Activated naive CD4-positive, alpha-beta T cell treated with anti-CD3 and anti-CD28 coated beads, Interleukin-2, amount 50 U/mL, for 24 hours (primary cell): ENCODE measurements at regions not wholly inside any gene's neighbourhood (a gene's known extent, or its start where the extent isn't known, plus 50 kb on each side); places are given as distances from the start of the nearest gene placed in this dataset.

Experiments
- H3K27ac Mint-ChIP-seq: one replicate; pipeline ENCODE4 v1.8.0; 2021; ENCODE audit warnings: mild to moderate bottlenecking, mixed read lengths
- H3K27me3 Mint-ChIP-seq: one replicate; pipeline ENCODE4 v1.8.0; 2021; ENCODE audit warnings: mixed read lengths
- H3K36me3 Mint-ChIP-seq: one replicate; pipeline ENCODE4 v1.8.0; 2021; ENCODE audit warnings: mixed read lengths
- H3K4me1 Mint-ChIP-seq: one replicate; pipeline ENCODE4 v1.8.0; 2021; ENCODE audit warnings: mixed read lengths
- H3K4me3 Mint-ChIP-seq: one replicate; pipeline ENCODE4 v1.8.0; 2021; ENCODE audit warnings: mild to moderate bottlenecking, mixed read lengths
- H3K9me3 Mint-ChIP-seq: one replicate; pipeline ENCODE4 v1.8.0; 2021; ENCODE audit warnings: mixed read lengths

DNA sequence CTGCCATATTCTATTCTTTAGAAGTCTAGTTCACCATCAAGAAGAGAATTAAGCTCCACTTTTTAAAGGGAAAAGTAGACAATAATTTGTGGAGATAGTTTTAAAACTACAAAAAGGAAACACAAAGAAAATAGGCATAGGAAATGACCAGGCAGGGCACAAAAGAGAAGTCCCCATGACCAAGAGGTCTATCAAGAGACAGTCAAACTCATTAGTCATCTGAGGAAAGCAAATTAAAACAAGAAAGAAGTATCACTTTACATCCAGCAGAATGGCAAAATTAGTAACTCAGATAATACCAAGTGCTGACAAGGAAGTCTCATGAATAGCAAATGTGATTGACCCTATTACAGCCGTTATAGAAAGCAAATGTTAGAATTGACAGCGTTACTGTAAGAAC is 243.7 kb upstream of the SNX7 start:
- H3K4me1 Mint-ChIP-seq, result no peaks in the 10 kb centered on the region
- H3K4me3 Mint-ChIP-seq, result no peak overlapping the region
- no peaks in the 10 kb centered on the region for H3K27me3 Mint-ChIP-seq
- H3K9me3 Mint-ChIP-seq, result no peaks in the 10 kb centered on the region
- H3K36me3 Mint-ChIP-seq, result no peaks in the 10 kb centered on the region
- H3K27ac Mint-ChIP-seq, result no peak overlapping the region

DNA sequence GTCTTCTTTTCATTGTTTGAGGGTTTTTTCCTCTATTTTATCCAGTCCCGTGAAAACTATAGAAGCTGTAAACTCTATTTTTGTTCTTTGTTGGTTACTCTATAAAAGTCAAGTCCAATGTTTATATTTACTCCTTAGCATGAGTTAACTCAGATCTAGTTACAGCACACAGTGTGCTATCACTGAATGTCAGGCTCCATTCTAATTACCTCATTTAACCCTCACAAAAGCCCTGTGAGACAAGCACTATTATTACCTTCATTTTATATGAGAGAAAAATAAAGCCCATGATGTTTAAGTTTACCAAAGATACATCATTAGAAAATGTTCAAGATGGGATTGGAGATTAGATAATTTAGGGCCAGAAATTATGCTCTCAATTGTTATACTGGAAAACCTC is 251.4 kb upstream of the SNX7 start:
- Mint-ChIP-seq H3K4me3 (no peak overlapping the region), H3K27ac (no peak overlapping the region), H3K4me1 (no peaks in the 10 kb centered on the region), H3K9me3 (no peaks in the 10 kb centered on the region), H3K27me3 (no peaks in the 10 kb centered on the region), H3K36me3 (no peaks in the 10 kb centered on the region)

DNA sequence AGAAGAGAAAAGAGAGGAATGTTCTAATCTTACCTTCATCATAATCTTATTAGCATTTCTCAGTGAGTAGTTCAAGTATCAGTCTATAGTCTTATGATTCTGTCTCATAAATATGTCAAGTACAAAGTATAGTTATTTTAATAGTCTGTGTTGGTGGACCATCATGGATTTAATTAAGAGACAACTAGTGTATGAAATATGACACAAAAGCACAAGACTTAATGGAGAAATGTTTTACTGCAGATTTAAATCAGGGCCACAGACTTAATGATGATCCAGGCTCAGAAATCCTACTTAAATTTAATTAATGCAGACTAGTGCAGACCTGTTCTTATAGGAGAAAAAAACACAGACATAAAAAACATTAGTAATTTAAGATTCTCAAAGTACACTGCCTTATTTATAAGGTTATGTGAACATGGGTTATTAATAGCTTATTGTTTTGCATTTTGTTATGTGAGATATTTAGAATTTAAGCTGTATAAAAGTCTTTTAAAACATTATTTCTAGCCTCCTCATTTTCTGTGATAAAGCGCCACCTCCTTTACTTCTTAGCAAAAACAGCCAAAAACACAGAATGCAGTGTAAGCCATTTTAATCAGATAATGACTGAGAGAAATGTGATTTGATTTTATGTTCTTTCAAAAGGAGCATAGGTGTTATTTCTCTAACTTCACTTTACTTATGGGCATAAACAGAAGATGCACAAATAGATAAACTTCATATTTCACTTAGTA is 255.0 kb upstream of the SNX7 start:
- H3K9me3 Mint-ChIP-seq, result no peaks in the 10 kb centered on the region
- H3K4me3 Mint-ChIP-seq, result no peak overlapping the region
- H3K36me3 Mint-ChIP-seq, result no peaks in the 10 kb centered on the region
- H3K27ac Mint-ChIP-seq, result no peak overlapping the region
- no peaks in the 10 kb centered on the region for H3K4me1 Mint-ChIP-seq
- no peaks in the 10 kb centered on the region for H3K27me3 Mint-ChIP-seq

GRCh38 chr1:98405581-98406074 is 255.9 kb upstream of the SNX7 start:
- H3K9me3 Mint-ChIP-seq, result no peaks in the 10 kb centered on the region
- H3K27ac Mint-ChIP-seq, result no peak overlapping the region
- no peaks in the 10 kb centered on the region for H3K27me3 Mint-ChIP-seq
- H3K4me3 Mint-ChIP-seq, result no peak overlapping the region
- no peaks in the 10 kb centered on the region for H3K4me1 Mint-ChIP-seq
- no peaks in the 10 kb centered on the region for H3K36me3 Mint-ChIP-seq

DNA sequence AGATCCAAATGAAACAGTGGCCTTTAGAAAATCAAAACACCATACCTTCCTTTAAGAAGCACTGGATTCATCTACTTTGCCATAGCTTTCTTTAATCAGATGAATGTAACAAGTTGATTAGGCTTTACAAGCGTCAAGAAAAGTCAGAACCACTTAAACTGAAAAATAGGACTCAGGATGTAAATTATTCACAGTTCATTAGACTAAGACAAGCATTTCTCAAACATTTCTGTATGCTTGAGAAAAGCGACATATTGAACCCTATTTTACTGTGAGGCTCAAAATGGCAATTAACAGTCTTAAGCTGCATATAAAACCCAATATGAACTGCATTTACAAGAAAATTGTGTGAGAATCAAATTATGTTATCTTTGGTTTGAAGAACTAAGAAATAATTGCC is 256.7 kb upstream of the SNX7 start:
- Mint-ChIP-seq H3K4me1 (no peaks in the 10 kb centered on the region), H3K27me3 (no peaks in the 10 kb centered on the region), H3K9me3 (no peaks in the 10 kb centered on the region), H3K36me3 (no peaks in the 10 kb centered on the region), H3K27ac (no peak overlapping the region), H3K4me3 (no peak overlapping the region)

- Mint-ChIP-seq H3K36me3 (no peaks in the 10 kb centered on the region), H3K9me3 (no peaks in the 10 kb centered on the region), H3K4me1 (no peaks in the 10 kb centered on the region), H3K27ac (no peak overlapping the region), H3K27me3 (no peaks in the 10 kb centered on the region), H3K4me3 (no peak overlapping the region)
Observed at GRCh38 chr1:98403963-98404480, 257.5 kb upstream of the SNX7 start.

GRCh38 chr1:98402860-98403259 is 258.7 kb upstream of the SNX7 start:
- H3K9me3 Mint-ChIP-seq, result no peaks in the 10 kb centered on the region
- no peak overlapping the region for H3K4me3 Mint-ChIP-seq
- H3K27me3 Mint-ChIP-seq, result no peaks in the 10 kb centered on the region
- H3K36me3 Mint-ChIP-seq, result no peaks in the 10 kb centered on the region
- no peak overlapping the region for H3K27ac Mint-ChIP-seq
- H3K4me1 Mint-ChIP-seq, result no peaks in the 10 kb centered on the region

DNA sequence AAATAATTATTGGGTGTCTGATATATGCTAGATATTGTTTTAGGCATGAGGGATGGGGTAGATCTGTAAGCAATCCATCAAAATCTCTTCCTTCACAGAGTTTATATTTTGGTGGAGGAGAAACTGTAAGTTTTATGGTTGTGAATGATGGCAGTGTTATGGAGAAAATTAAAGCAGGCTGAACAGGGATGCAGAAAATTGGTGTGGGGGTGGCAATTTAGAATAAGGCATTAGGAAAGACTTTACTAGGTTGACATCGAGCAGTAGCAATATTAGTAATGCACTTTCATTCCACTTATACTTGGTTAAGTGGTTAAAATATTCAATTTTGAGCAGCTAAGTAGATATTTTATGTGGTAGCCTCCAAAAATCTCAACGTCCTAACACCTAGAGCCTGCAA is 261.1 kb upstream of the SNX7 start:
- H3K27me3 Mint-ChIP-seq, result no peaks in the 10 kb centered on the region
- no peaks in the 10 kb centered on the region for H3K9me3 Mint-ChIP-seq
- no peak overlapping the region for H3K4me3 Mint-ChIP-seq
- H3K4me1 Mint-ChIP-seq, result no peaks in the 10 kb centered on the region
- H3K36me3 Mint-ChIP-seq, result no peaks in the 10 kb centered on the region
- H3K27ac Mint-ChIP-seq, result no peak overlapping the region

DNA sequence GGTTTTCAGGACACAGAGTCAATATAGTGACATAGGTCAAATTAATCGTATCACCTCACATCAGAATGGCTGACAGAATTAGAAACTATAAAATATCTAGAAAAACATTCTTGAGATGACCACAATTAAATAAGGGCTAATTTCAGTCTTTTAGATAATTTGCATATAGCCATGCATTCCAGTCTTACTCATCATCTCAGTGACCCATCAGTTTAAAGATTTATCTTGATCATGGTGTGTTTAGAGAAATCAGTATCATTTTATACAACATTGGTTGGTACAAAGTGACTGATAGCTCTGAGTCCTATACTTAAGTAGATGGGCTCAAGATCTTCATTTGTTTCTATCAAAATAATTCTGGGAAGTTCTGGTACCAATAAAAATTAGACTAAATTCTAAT is 262.3 kb upstream of the SNX7 start:
- H3K27me3 Mint-ChIP-seq, result no peaks in the 10 kb centered on the region
- no peaks in the 10 kb centered on the region for H3K4me1 Mint-ChIP-seq
- H3K36me3 Mint-ChIP-seq, result no peaks in the 10 kb centered on the region
- H3K27ac Mint-ChIP-seq, result no peak overlapping the region
- no peak overlapping the region for H3K4me3 Mint-ChIP-seq
- no peaks in the 10 kb centered on the region for H3K9me3 Mint-ChIP-seq

- Mint-ChIP-seq H3K4me1 (no peaks in the 10 kb centered on the region), H3K27me3 (no peaks in the 10 kb centered on the region), H3K36me3 (no peaks in the 10 kb centered on the region), H3K27ac (no peak overlapping the region), H3K4me3 (no peak overlapping the region), H3K9me3 (no peaks in the 10 kb centered on the region)
Observed at GRCh38 chr1:98398649-98399048, 262.9 kb upstream of the SNX7 start.

DNA sequence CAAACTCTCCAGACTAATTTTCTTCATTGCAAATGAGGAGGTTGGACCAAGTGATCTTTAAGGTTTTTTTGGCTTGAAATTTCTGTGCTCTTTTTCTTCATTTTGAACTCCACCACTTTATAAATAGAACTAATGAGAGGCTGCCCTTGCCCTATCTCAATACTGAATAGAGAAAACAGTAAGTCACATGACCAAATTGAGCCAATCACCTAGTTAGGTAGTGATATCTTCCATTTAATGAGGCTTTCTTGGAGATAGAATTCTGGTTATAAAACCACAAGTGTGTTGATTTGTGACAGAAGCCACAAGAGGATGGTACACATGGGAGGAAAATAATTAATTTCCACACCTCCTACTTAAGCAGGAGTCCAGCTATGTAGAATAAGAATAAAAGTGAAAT is 263.4 kb upstream of the SNX7 start:
- H3K9me3 Mint-ChIP-seq, result no peaks in the 10 kb centered on the region

GRCh38 chr1:98393719-98394118 is 267.8 kb upstream of the SNX7 start:
- H3K36me3 Mint-ChIP-seq, result no peaks in the 10 kb centered on the region
- H3K4me1 Mint-ChIP-seq, result no peaks in the 10 kb centered on the region
- H3K27me3 Mint-ChIP-seq, result no peaks in the 10 kb centered on the region
- H3K27ac Mint-ChIP-seq, result no peak overlapping the region
- H3K9me3 Mint-ChIP-seq, result no peaks in the 10 kb centered on the region
- no peak overlapping the region for H3K4me3 Mint-ChIP-seq

More for the DNA sequence above, 263.4 kb upstream of the SNX7 start:
- no peak overlapping the region for H3K4me3 Mint-ChIP-seq
- H3K4me1 Mint-ChIP-seq, result no peaks in the 10 kb centered on the region
- H3K27me3 Mint-ChIP-seq, result no peaks in the 10 kb centered on the region
- H3K27ac Mint-ChIP-seq, result no peak overlapping the region
- H3K36me3 Mint-ChIP-seq, result no peaks in the 10 kb centered on the region

DNA sequence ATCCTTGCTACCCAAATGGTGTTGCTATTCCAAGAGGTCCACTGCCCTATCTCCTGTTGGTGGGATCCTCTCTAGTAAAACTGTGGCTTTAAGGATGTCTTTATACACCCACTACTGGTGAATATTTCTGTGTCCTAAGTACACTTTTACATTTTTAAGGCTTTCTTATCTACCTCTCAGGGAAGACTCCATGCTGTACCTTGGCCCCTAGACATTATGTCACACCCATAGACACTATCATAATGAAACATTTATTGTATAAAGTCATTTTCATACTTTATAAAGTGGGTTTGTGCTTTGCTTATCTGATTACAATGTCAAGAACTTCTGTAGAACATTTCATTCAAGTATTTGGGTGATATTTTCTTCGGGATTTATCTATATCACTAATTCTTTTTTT is 270.3 kb upstream of the SNX7 start:
- Mint-ChIP-seq H3K36me3 (no peaks in the 10 kb centered on the region), H3K27me3 (no peaks in the 10 kb centered on the region), H3K9me3 (no peaks in the 10 kb centered on the region), H3K4me1 (no peaks in the 10 kb centered on the region), H3K27ac (no peak overlapping the region), H3K4me3 (no peak overlapping the region)

DNA sequence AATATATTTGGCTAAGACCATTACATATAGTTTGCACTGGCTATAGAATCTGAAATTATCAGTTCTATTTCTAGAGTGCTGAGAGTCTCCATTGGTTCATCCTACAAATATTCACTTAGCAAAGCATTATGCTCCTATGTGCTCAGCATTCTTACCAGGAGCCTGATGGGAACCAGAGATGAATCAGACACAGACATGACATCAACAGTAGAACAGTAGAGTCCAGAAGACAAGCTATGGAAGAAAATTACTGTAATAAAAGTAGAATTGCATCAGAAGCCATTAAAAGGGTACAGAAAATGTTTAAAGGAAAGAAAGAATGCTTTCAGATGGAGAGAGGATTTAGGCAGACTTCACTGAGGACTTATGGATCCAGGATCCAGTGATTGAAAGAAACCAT is 271.7 kb upstream of the SNX7 start:
- no peaks in the 10 kb centered on the region for H3K36me3 Mint-ChIP-seq
- no peaks in the 10 kb centered on the region for H3K9me3 Mint-ChIP-seq
- no peak overlapping the region for H3K4me3 Mint-ChIP-seq
- no peaks in the 10 kb centered on the region for H3K4me1 Mint-ChIP-seq
- H3K27ac Mint-ChIP-seq, result no peak overlapping the region
- H3K27me3 Mint-ChIP-seq, result no peaks in the 10 kb centered on the region

GRCh38 chr1:98388441-98388840 is 273.1 kb upstream of the SNX7 start:
- Mint-ChIP-seq H3K4me1 (no peaks in the 10 kb centered on the region), H3K27me3 (no peaks in the 10 kb centered on the region), H3K9me3 (no peaks in the 10 kb centered on the region), H3K4me3 (no peak overlapping the region), H3K27ac (no peak overlapping the region), H3K36me3 (no peaks in the 10 kb centered on the region)

DNA sequence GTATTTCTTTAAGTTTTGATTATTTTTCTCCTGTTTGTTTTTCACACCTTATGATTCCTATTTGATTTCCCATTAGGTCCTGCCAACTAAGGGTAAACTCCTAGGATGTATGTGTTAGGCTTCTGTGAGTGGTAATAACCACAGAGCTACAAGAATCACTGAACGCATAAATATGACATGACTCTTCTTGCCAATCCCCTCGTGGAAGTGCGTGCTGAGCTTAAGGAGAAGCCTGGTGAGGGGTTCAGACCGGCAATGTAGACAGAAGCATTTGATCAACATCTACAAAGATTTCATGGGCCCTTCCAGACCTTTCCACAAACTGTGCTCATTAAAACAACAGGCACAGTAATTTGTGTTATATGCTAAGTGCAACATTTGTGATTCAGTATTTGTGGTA is 273.8 kb upstream of the SNX7 start:
- H3K27me3 Mint-ChIP-seq, result no peaks in the 10 kb centered on the region
- H3K27ac Mint-ChIP-seq, result no peak overlapping the region
- no peaks in the 10 kb centered on the region for H3K9me3 Mint-ChIP-seq
- no peaks in the 10 kb centered on the region for H3K4me1 Mint-ChIP-seq
- no peak overlapping the region for H3K4me3 Mint-ChIP-seq
- H3K36me3 Mint-ChIP-seq, result no peaks in the 10 kb centered on the region
